Fibroblast of mammary gland (primary cell): ENCODE measurements at regions not wholly inside any gene's neighbourhood (a gene's known extent, or its start where the extent isn't known, plus 50 kb on each side); places are given as distances from the start of the nearest gene placed in this dataset.
"Not testable (repeated sequence)": the region's sequence is repeated elsewhere in the genome, so short reads cannot be mapped to it uniquely, and the experiment has no call there.

Experiments used
- DNase-seq: peaks from one replicate; pipeline ENCODE4 v3.0.0-alpha.2; 2010; ENCODE audit warnings: low read depth
- H3K4me3 ChIP-seq: 2 replicates; pipeline ENCODE4 v1.5.1; 2011; ENCODE audit warnings: low read depth, mild to moderate bottlenecking, low read length, moderate library complexity; ENCODE audit not compliant: control insufficient read depth
- CTCF ChIP-seq: conservative IDR thresholded peaks from 2 replicates; pipeline ENCODE4 v1.5.1; 2011; ENCODE audit warnings: low read depth, low read length, inconsistent platforms; ENCODE audit not compliant: control insufficient read depth, insufficient read depth

- no peak overlapping the region for H3K4me3 ChIP-seq
- DNase-seq: no peak
- TF ChIP-seq CTCF: no peak
Measured at GRCh38 chr5:104053353-104053649, 490.7 kb upstream of the NUDT12 start.

GRCh38 chr5:104052558-104053352 lies 490.2 kb upstream of the NUDT12 start:
- DNase-seq: no peak
- no peak overlapping the region for H3K4me3 ChIP-seq
- TF ChIP-seq CTCF: no peak

GRCh38 chr5:104050436-104050835 lies 487.8 kb upstream of the NUDT12 start:
- DNase-seq: no peak
- TF ChIP-seq CTCF: no peak
- no peak overlapping the region for H3K4me3 ChIP-seq

- TF ChIP-seq CTCF: no peak
- H3K4me3 ChIP-seq: no peak overlapping the region
- DNase-seq: no peak
Measured at GRCh38 chr5:104049752-104050151, 487.2 kb upstream of the NUDT12 start.

- no peak overlapping the region for H3K4me3 ChIP-seq
- no peak for DNase-seq
- no peak for TF ChIP-seq CTCF
Measured at GRCh38 chr5:104048231-104048630, 485.6 kb upstream of the NUDT12 start.

GRCh38 chr5:104045987-104046386 lies 483.4 kb upstream of the NUDT12 start:
- no peak for DNase-seq
- no peak overlapping the region for H3K4me3 ChIP-seq
- no peak for TF ChIP-seq CTCF

- H3K4me3 ChIP-seq, DNase-seq: not testable (repeated sequence)
Measured at GRCh38 chr5:104039871-104040270, 477.3 kb upstream of the NUDT12 start.

- not testable (repeated sequence) for H3K4me3 ChIP-seq, DNase-seq
Measured at GRCh38 chr5:104037136-104037535, 474.5 kb upstream of the NUDT12 start.

- not testable (repeated sequence) for DNase-seq
Measured at GRCh38 chr5:104033186-104033585, 470.6 kb upstream of the NUDT12 start.

More at GRCh38 chr5:104033186-104033585, 470.6 kb upstream of the NUDT12 start:
- H3K4me3 ChIP-seq: not testable (repeated sequence)
